Activated CD8-positive, alpha-beta T cell treated with anti-CD3 and anti-CD28 coated beads for 36 hours (primary cell): ENCODE measurements at regions not wholly inside any gene's neighbourhood (a gene's known extent, or its start where the extent isn't known, plus 50 kb on each side); places are given as distances from the start of the nearest gene placed in this dataset. TPM values are rescaled to one million over a fixed set of nuclear protein-coding genes. Genes with fewer than 3 reads are reported as not detected.

ENCODE experiments used
- ATAC-seq: fragments of 200-7000 bp; cut with Tn5 transposase; one replicate; pipeline ENCODE4 v1.10.0; 2021; ENCODE audit warnings: mild to moderate bottlenecking, moderate library complexity
- CTCF ChIA-PET: fragments of 350-600 bp; sonication (Branson Sonifier 250); formaldehyde crosslinking; loops from one replicate; lab custom pipeline; 2021; ENCODE audit warnings: antibody characterized with exemption; lab: Charles Lee
- POLR2A ChIA-PET: fragments of 350-600 bp; sonication (Branson Sonifier 250); formaldehyde crosslinking; loops from one replicate; lab custom pipeline; 2021; ENCODE audit warnings: antibody characterized with exemption; lab: Charles Lee
- DNase-seq: peaks from one replicate; pipeline ENCODE4 v3.0.0-alpha.2; 2020
- H3K27ac Mint-ChIP-seq: one replicate; pipeline ENCODE4 v1.8.0; 2021; ENCODE audit warnings: mild to moderate bottlenecking, mixed read lengths
- H3K27me3 Mint-ChIP-seq: one replicate; pipeline ENCODE4 v1.8.0; 2021; ENCODE audit warnings: mixed read lengths
- H3K36me3 Mint-ChIP-seq: one replicate; pipeline ENCODE4 v1.8.0; 2021; ENCODE audit warnings: low read depth, mixed read lengths
- H3K4me1 Mint-ChIP-seq: one replicate; pipeline ENCODE4 v1.8.0; 2021; ENCODE audit warnings: low read depth, mixed read lengths
- H3K4me3 Mint-ChIP-seq: one replicate; pipeline ENCODE4 v1.8.0; 2021; ENCODE audit warnings: mild to moderate bottlenecking, moderate library complexity, mixed read lengths
- H3K9me3 Mint-ChIP-seq: one replicate; pipeline ENCODE4 v1.8.0; 2021; ENCODE audit warnings: mixed read lengths
- intact Hi-C: fragments of 100-400 bp; cut with micrococcal nuclease; formaldehyde crosslinking; loops from one replicate; pipeline ENCODE4 v1.10.0; 2022
- microRNA-seq: library from miRNA; unstranded; fragments of <30 nt; microRNA quantifications from one replicate; pipeline ENCODE4 v1.2.0, GENCODE V29; 2022; ENCODE audit warnings: borderline microRNAs expressed, borderline replicate concordance
- TF ChIP-seq, protein P1 (sequence below): fragments of 200-600 bp; IDR thresholded peaks from one replicate; pipeline ENCODE4 v1.8.0; 2022; ENCODE audit warnings: antibody characterized with exemption, mild to moderate bottlenecking

DNA sequence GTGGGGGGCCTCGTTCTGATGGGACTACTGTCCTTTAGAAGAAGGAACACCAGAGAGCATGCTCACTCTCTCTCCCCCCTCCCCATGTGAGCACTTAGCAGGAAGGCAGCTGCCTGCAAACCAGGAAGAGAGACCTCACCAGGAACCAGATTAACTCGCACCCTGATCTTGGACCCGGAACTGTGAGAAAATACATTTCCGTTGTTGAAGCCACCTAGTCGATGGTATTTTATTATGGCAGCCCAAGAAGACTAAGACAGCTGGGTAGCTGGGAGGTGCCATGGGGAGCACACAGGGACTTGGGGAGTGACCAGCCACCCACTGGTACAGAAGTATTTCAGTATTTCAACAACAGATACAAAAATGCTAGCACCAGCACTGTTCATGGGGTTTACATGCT lies 59.0 kb downstream of the VCPKMT start:
- intact Hi-C loops, result no loop called here
- ChIA-PET CTCF (interaction anchor here (2.3 kb wide), 1 partner anchor 47 kb away, joined by 5 read pairs; no protein-coding TSS in a partner anchor), POLR2A (no interaction called here)
- Mint-ChIP-seq H3K9me3 (no peaks in the 10 kb centered on the region), H3K27me3 (no peaks in the 10 kb centered on the region), H3K36me3 (peaks cover 7% of the 10 kb centered on the region), H3K27ac (no peak overlapping the region), H3K4me1 (peaks cover 38% of the 10 kb centered on the region), H3K4me3 (no peak overlapping the region)
- no peak for DNase-seq
- no peak for ATAC-seq
- TF ChIP-seq, protein P1, sequence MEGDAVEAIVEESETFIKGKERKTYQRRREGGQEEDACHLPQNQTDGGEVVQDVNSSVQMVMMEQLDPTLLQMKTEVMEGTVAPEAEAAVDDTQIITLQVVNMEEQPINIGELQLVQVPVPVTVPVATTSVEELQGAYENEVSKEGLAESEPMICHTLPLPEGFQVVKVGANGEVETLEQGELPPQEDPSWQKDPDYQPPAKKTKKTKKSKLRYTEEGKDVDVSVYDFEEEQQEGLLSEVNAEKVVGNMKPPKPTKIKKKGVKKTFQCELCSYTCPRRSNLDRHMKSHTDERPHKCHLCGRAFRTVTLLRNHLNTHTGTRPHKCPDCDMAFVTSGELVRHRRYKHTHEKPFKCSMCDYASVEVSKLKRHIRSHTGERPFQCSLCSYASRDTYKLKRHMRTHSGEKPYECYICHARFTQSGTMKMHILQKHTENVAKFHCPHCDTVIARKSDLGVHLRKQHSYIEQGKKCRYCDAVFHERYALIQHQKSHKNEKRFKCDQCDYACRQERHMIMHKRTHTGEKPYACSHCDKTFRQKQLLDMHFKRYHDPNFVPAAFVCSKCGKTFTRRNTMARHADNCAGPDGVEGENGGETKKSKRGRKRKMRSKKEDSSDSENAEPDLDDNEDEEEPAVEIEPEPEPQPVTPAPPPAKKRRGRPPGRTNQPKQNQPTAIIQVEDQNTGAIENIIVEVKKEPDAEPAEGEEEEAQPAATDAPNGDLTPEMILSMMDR, result no peak

DNA sequence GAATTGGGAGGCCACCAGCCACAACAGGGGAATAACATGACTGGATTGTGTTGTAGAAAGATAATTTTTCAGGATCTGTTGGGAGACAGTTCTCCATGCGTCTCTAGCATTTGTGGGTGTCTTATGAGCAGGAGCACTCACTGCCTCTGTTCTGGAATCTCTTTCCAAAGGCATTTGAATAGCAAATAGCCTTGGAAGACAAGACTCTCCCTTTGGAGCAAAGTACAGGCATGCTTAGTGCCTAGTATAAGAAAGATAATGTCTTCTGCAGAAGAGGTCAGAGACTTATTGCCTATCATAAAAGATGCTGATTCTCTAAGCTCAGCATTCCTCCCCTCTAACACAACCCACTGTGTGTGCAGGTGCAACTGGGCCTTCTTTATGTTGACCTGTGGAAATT lies 58.3 kb downstream of the VCPKMT start:
- no peak overlapping the region for H3K4me3 Mint-ChIP-seq
- peaks cover 9% of the 10 kb centered on the region for H3K36me3 Mint-ChIP-seq
- TF ChIP-seq, protein P1, result no peak
- DNase-seq, result no peak
- intact Hi-C loops, result no loop called here
- no peak for ATAC-seq
- POLR2A ChIA-PET, result interaction anchor here (0.5 to 4.8 kb wide), 3 partner anchors 12 to 82 kb away, joined by 3 to 47 read pairs (median 10); no protein-coding TSS in a partner anchor
- H3K9me3 Mint-ChIP-seq, result no peaks in the 10 kb centered on the region
- no peaks in the 10 kb centered on the region for H3K27me3 Mint-ChIP-seq
- CTCF ChIA-PET, result no interaction called here
- peaks cover 45% of the 10 kb centered on the region for H3K4me1 Mint-ChIP-seq
- H3K27ac Mint-ChIP-seq, result no peak overlapping the region

Small RNAs in the stretch of these regions (microRNA-seq; reads per million reads assigned to microRNA genes)
- gene MIR6076, result not detected
